HG02610 (cell line): ENCODE measurements at regions not wholly inside any gene's neighbourhood (a gene's known extent, or its start where the extent isn't known, plus 50 kb on each side); places are given as distances from the start of the nearest gene placed in this dataset.
A peak's percentile ranks its signal among the peaks of the same experiment; 100 is the strongest.

Source experiments
- ATAC-seq: cut with Tn5 transposase; IDR thresholded peaks from one replicate; pipeline ENCODE4 v1.9.1; 2021; ENCODE audit warnings: mild to moderate bottlenecking, moderate library complexity; ENCODE audit not compliant: unreplicated experiment

DNA sequence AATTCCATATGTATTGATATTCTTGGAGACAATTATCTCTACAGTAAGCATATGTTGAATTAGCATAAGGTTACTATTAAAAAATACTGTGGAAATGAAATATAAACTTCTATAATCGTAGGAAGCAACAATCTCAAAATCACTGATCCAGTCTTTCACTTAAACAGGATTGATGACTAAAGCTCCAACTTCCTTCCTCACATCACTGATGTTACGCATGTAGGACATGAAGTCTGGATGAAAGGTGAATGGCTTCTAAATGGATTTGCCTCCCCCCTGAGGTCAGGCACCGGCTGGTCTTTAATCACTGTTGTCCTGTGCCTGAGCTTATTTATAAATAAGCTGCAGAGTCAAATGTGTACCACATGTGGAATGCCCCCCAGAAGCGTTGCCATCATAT, 157.1 kb upstream of the NFIB start:
- ATAC-seq = no peak

- ATAC-seq = no peak
Measured at GRCh38 chr9:14467675-14468374, 153.9 kb upstream of the NFIB start.

DNA sequence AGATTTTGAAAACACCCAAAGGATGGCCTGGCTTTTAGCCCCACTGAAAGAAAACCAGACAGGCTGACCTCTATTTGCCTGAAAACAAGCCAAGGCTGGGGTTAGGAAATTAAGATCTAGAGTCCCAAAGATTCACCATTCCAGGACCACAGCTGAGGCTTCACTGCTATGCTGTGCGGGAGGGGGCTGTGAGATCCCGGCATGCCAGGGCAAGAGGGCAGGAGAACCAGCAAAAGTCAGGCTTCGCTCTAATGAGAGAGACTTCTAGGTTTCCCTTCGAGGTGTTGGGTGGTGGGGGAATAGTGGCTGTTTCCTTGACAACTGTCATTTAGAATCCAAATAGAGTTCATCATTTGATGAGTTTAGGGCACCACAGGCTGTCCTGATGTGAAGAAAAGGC, 152.9 kb upstream of the NFIB start:
- ATAC-seq = no peak

DNA sequence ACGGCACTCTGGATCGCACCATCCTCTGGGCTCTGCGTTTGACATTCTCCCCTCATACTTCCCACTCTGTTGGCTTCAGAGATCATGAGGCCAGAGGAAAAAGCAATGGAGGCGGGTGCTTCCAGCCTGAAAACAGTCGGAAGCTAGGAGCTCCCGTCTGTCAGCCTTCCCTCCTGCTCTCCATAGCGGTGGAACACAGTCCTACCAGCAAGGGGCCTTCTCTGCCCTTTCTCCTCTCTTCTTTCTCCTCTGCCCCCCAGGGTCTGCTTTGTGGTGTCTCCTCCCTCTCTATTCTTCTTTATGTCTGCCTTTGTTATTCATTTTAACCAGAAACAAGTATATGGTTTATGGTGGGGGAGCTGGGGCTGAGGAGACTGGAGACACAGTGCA, 152.5 kb upstream of the NFIB start:
- ATAC-seq = no peak

GRCh38 chr9:14462950-14463349, 149.0 kb upstream of the NFIB start:
- ATAC-seq = no peak

- no peak for ATAC-seq
Measured at GRCh38 chr9:14455243-14455642, 141.3 kb upstream of the NFIB start.

GRCh38 chr9:14453286-14453685, 139.3 kb upstream of the NFIB start:
- no peak for ATAC-seq

DNA sequence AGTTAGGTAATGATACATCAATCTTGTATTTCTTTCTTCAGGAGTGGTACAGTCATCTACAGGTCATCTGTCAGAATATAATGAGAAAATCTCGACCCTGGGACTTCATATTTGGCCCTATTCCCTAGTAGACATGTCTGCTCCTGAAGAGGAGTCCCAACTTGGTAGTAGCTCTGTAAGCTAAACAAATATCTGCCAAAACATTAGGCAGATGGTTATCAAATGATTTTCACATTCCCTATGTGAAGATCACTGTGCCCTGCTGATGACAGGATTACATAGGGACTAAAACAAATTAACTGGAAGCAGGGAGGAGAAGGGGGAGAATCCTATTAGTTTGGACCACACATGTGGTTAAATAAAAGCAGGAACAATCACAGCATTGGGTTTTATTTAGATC, 138.6 kb upstream of the NFIB start:
- ATAC-seq = no peak

DNA sequence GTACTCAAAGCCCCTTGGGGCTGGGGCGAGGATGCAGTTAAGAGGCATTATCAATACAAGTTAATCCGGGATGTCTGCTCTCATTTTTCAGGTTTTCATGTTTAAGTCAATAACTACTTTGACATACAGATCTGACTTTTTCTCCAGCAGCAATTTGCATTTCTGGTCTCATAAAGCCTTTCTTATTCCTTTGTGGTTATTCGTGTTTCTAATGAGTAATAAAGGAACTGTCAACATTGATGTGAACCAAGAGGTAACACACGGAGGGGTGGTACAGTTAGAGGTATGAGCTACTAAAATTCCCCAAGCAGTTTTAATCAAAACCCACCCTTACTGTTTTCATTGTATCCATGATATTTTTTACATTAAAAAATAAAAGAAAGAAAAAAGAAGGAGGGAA, 138.0 kb upstream of the NFIB start:
- peak; percentile 97 for ATAC-seq

DNA sequence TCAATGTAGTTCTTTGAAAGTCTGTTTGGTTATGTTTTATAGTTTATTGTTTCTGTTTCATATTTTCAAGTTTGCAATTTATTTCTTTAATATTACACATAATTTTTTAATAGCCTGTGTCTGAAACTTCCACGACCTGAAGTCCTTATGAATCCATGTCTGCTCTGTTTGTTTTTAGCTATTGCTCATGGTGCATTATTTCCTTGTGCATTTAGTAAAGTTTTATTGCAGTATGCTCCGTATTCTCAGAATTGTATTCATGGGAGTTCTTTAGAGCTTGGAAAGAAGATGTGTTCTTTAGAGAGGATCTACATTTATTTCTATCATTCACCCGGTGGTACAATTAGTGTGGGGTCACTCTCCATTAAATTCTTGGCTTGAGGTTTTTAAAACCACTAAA, 133.2 kb upstream of the NFIB start:
- no peak for ATAC-seq

DNA sequence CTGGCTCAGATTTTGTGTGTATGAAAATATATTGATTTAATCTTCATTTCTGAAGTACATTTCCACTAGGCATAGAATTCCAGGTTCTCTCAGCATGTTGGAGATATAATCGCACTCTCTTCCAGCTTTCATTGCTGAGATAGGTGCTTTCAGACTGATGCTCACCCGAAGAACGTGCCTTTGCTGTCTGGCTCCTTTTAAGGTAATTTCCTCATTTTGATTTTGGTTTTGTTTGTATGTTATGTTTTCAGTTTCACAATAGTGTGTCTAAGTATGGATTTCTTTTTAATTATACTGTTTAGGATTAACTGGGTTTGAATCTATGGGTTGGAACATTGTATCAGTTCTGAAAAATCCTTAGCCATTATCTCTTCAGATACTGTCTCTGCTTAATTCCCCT, 132.0 kb upstream of the NFIB start:
- ATAC-seq = no peak

DNA sequence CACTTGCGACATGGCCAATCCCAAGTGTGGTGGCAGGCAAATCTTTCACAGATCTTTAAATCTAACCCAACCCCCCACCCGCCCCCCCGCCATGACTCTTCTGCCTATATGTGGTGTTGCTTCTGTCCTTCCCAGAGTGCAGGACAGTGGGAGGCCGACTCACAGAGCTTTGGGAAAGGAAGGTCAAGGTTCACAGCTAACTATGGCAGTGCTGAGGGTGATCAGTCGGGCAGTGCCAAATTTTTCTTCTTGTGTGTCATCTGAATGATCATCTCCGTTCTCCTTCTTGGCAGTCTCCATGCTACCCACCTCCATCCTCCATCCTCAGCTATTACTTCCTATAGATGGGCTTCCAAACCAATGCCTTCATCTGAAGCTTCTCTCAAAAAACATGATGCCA, 129.0 kb upstream of the NFIB start:
- ATAC-seq = no peak

DNA sequence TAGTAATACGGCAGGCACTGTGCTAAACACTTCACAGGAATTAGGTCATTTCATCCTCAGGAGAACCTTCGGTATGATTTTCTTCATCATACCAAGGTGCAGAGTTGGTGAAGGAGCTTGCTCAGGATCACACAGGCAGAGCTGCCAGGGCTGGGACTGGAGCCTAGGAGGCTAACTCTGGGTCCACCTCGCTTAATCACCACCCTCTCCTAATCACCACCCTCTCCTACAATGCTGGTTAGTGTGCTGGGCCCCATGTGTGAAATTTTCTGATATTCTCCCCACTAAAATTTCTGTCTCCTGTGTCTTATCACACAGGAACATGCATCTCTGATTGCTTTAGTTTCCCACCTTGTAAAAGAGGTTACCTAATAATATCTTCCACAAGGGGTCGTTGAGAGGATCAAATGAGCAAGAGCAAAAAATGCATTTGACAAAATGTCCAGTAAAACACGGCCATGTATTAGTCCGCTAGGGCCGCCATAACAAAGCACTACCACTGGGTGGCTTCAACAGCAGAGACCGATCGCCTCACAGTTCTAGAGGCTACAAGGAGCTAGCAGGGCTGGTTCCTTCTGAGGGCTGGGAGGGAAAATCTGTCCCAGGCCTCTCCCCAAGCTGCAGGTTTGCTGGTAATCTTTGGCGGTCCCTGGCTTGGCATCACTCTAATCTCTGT, 128.2 kb upstream of the NFIB start:
- no peak for ATAC-seq

DNA sequence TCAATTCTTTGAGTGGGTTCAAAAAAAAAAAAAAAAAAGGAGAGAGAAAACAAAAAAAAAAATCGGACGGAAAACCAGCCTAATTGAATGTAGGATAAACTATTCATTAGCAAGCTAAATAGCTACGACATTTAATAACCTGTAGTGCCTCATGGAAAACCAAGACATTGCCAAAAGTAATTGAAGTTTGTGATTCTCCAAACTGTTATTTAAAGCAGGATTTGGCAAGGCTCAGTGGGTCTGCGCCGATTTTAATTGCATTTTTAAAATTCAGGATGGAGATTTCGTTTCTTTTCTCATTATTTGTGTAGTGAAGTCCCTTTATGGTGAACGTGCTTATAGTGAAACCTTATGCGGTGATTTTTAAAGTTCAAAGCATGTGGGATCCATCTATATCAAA, 127.2 kb upstream of the NFIB start:
- ATAC-seq = no peak

DNA sequence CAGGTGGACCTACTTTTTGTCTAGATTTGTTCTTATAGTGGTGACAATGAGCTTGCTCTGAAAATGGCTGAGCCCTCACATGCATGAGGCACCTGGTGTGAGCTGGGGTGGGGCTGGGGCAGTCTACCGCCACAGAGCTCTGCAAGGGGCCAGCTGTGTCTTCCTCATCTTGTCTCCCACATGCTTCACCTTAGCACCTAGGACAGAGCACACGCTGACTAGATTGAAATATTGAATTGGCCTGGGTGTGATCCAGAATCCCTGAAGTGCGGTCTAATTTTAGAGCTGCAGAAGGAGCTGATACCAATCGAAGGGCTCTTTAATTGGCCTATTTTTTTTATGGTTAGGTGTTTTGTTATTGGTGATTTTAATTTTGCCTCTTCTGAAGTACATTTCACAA, 126.1 kb upstream of the NFIB start:
- no peak for ATAC-seq

DNA sequence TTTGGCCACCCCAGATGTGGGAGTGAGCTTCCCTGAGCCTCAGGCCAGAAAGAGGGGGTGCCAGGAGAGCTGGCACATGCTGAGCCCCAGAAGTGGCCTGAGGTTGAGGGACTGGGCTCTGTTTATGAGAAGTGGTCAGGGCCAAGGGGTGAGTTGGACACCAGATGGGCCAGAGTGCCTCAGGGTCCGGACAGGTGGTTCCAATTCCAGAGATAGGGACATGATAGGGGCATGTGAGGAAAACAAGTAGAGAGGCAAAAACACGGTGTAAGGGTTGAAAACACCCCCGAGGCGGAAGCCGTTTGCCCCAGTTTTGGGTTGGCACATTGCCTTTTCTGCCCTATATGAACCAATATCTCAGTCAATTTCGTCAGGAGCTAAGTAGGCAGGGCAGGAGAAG, 125.6 kb upstream of the NFIB start:
- ATAC-seq = no peak

GRCh38 chr9:14438232-14439021, 124.5 kb upstream of the NFIB start:
- no peak for ATAC-seq

GRCh38 chr9:14437354-14438231, 123.7 kb upstream of the NFIB start:
- no peak for ATAC-seq

- no peak for ATAC-seq
Measured at GRCh38 chr9:14435871-14436270, 121.9 kb upstream of the NFIB start.

GRCh38 chr9:14434971-14435718, 121.2 kb upstream of the NFIB start:
- no peak for ATAC-seq

DNA sequence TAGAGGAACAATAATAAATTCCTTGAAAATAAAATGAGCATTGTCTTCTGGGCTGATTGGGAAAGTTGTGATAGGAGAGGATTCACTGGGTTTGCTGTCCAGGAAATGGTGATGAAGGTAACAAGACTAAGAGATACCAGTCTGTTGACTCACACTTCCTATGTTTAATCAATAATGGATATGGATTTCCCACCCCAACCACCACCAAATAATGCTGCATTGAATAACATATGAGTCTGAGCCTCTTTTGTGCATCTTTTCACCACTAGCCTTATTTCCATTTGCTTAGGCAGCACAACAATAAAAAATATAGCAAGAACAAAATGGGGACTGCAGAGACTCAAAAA, 120.2 kb upstream of the NFIB start:
- no peak for ATAC-seq
